SK-N-SH treated with all-trans-retinoic acid at 6 μM for 48 hours (cell line): ENCODE measurements at regions not wholly inside any gene's neighbourhood (a gene's known extent, or its start where the extent isn't known, plus 50 kb on each side); places are given as distances from the start of the nearest gene placed in this dataset.

Experiments
- ATAC-seq: fragments of 200-7000 bp; cut with Tn5 transposase; 3 replicates; pipeline ENCODE4 v1.9.1; 2020; ENCODE audit warnings: mild to moderate bottlenecking, moderate library complexity
- ARNTL ChIP-seq: fragments of 450-650 bp; formaldehyde crosslinking; IDR thresholded peaks from 2 replicates; pipeline ENCODE4 v1.5.0; 2020; ENCODE audit warnings: low read depth, mild to moderate bottlenecking, moderate library complexity, borderline replicate concordance
- BACH2 ChIP-seq: fragments of 250-450 bp; sonication (Bioruptor Pico); IDR thresholded peaks from 2 replicates; pipeline ENCODE4 v1.9.0; 2021; ENCODE audit warnings: mild to moderate bottlenecking, borderline replicate concordance
- CREB5 ChIP-seq: fragments of 250-450 bp; sonication (Bioruptor Pico); IDR thresholded peaks from 2 replicates; pipeline ENCODE4 v1.5.1; 2020; ENCODE audit warnings: low read depth, mild to moderate bottlenecking, moderate library complexity
- CSDC2 ChIP-seq: fragments of 250-450 bp; sonication (Bioruptor Pico); IDR thresholded peaks from 2 replicates; pipeline ENCODE4 v1.5.0; 2020; ENCODE audit warnings: mild to moderate bottlenecking, moderate library complexity
- CSRNP3 ChIP-seq: fragments of 250-450 bp; sonication (Bioruptor Pico); IDR thresholded peaks from 2 replicates; pipeline ENCODE4 v1.5.1; 2021; ENCODE audit warnings: mild to moderate bottlenecking, moderate library complexity
- ESRRG ChIP-seq: fragments of 250-450 bp; sonication (Bioruptor Pico); IDR thresholded peaks from 2 replicates; pipeline ENCODE4 v1.6.1; 2021; ENCODE audit warnings: mild to moderate bottlenecking
- GLIS3 ChIP-seq: fragments of 250-450 bp; sonication (Bioruptor Pico); IDR thresholded peaks from 2 replicates; pipeline ENCODE4 v1.5.0; 2020; ENCODE audit warnings: mild to moderate bottlenecking, moderate library complexity
- ISL1 ChIP-seq: fragments of 250-450 bp; sonication (Bioruptor Pico); IDR thresholded peaks from 2 replicates; pipeline ENCODE4 v2.1.2; 2022; ENCODE audit warnings: mild to moderate bottlenecking, moderate library complexity
- POU6F1 ChIP-seq: fragments of 250-450 bp; sonication (Bioruptor Pico); IDR thresholded peaks from 2 replicates; pipeline ENCODE4 v1.8.0; 2021; ENCODE audit warnings: low read depth, mild to moderate bottlenecking, moderate library complexity, borderline replicate concordance
- PPARA ChIP-seq: fragments of 250-450 bp; sonication (Bioruptor Pico); IDR thresholded peaks from 2 replicates; pipeline ENCODE4 v1.5.0; 2020; ENCODE audit warnings: mild to moderate bottlenecking, borderline replicate concordance
- RARB ChIP-seq: fragments of 250-450 bp; sonication (Bioruptor Pico); IDR thresholded peaks from 2 replicates; pipeline ENCODE4 v1.8.0; 2021; ENCODE audit warnings: mild to moderate bottlenecking, moderate library complexity
- SNAI2 ChIP-seq: fragments of 250-450 bp; sonication (Bioruptor Pico); IDR thresholded peaks from 2 replicates; pipeline ENCODE4 v1.5.0; 2020; ENCODE audit warnings: mild to moderate bottlenecking, moderate library complexity
- TCF4 ChIP-seq: fragments of 250-450 bp; sonication (Bioruptor Pico); IDR thresholded peaks from 2 replicates; pipeline ENCODE4 v1.8.0; 2021; ENCODE audit warnings: mild to moderate bottlenecking, moderate library complexity, borderline replicate concordance
- TOX ChIP-seq: fragments of 250-450 bp; sonication (Bioruptor Pico); IDR thresholded peaks from 2 replicates; pipeline ENCODE4 v1.8.0; 2021; ENCODE audit warnings: mild to moderate bottlenecking, moderate library complexity, borderline replicate concordance
- TSHZ2 ChIP-seq: fragments of 250-450 bp; sonication (Bioruptor Pico); IDR thresholded peaks from 2 replicates; pipeline ENCODE4 v1.5.0; 2020; ENCODE audit warnings: mild to moderate bottlenecking, moderate library complexity
- ZC3H10 ChIP-seq: fragments of 250-450 bp; sonication (Bioruptor Pico); IDR thresholded peaks from 2 replicates; pipeline ENCODE4 v1.5.1; 2021; ENCODE audit warnings: mild to moderate bottlenecking, moderate library complexity
- ZFP3 ChIP-seq: fragments of 250-450 bp; sonication (Bioruptor Pico); IDR thresholded peaks from 2 replicates; pipeline ENCODE4 v1.5.0; 2020; ENCODE audit warnings: mild to moderate bottlenecking, moderate library complexity
- ZFP30 ChIP-seq: fragments of 450-650 bp; formaldehyde crosslinking; IDR thresholded peaks from 2 replicates; pipeline ENCODE4 v1.5.0; 2022; ENCODE audit warnings: mild to moderate bottlenecking, moderate library complexity
- ZNF565 ChIP-seq: fragments of 450-650 bp; formaldehyde crosslinking; conservative IDR thresholded peaks from 2 replicates; pipeline ENCODE4 v1.5.0; 2020; ENCODE audit warnings: low read depth, mild to moderate bottlenecking, moderate library complexity
- ZNF8 ChIP-seq: fragments of 450-650 bp; formaldehyde crosslinking; IDR thresholded peaks from 2 replicates; pipeline ENCODE4 v1.5.0; 2020; ENCODE audit warnings: mild to moderate bottlenecking, moderate library complexity

- no peak for ATAC-seq
- TF ChIP-seq TOX: no peak
- no peak for TF ChIP-seq CSRNP3 (CRISPR knock-in tag)
- no peak for TF ChIP-seq ZC3H10 (CRISPR knock-in tag)
- no peak for TF ChIP-seq TCF4 (CRISPR knock-in tag)
- TF ChIP-seq ARNTL (CRISPR knock-in tag): no peak
- no peak for TF ChIP-seq RARB (CRISPR knock-in tag)
- no peak for TF ChIP-seq PPARA
- TF ChIP-seq ZFP3 (CRISPR knock-in tag): no peak
- TF ChIP-seq ZNF565 (CRISPR knock-in tag): no peak
- TF ChIP-seq CREB5 (CRISPR knock-in tag): no peak
- no peak for TF ChIP-seq ISL1 (CRISPR knock-in tag)
- no peak for TF ChIP-seq BACH2
- TF ChIP-seq ESRRG (CRISPR knock-in tag): no peak
- TF ChIP-seq CSDC2 (CRISPR knock-in tag): no peak
- TF ChIP-seq GLIS3 (CRISPR knock-in tag): no peak
- no peak for TF ChIP-seq ZNF8 (CRISPR knock-in tag)
- TF ChIP-seq POU6F1: no peak
Measured at GRCh38 chr4:111018216-111018615, 395.3 kb upstream of the PITX2 start.

GRCh38 chr4:111020476-111020875 lies 397.6 kb upstream of the PITX2 start:
- no peak for ATAC-seq
- TF ChIP-seq TSHZ2 (no peak), CREB5 (CRISPR knock-in tag) (no peak), POU6F1 (no peak), RARB (CRISPR knock-in tag) (no peak), ESRRG (CRISPR knock-in tag) (no peak), ARNTL (CRISPR knock-in tag) (no peak), ZNF8 (CRISPR knock-in tag) (no peak), CSRNP3 (CRISPR knock-in tag) (no peak)
- TF ChIP-seq, all 23 proteins: peak for 0

- TF ChIP-seq RARB (CRISPR knock-in tag) (no peak), SNAI2 (no peak), ISL1 (CRISPR knock-in tag) (no peak), PPARA (no peak), ZFP30 (CRISPR knock-in tag) (no peak), ZFP3 (CRISPR knock-in tag) (no peak)
- no peak for ATAC-seq
Measured at GRCh38 chr4:111020961-111021360, 398.1 kb upstream of the PITX2 start.
